A673 (cell line): ENCODE measurements at regions not wholly inside any gene's neighbourhood (a gene's known extent, or its start where the extent isn't known, plus 50 kb on each side); places are given as distances from the start of the nearest gene placed in this dataset.

ENCODE experiments used
- BruUV-seq: library from RNA; stranded (reverse); fragments of 400-500 nt; replicated peaks from 2 replicates; lab custom pipeline; 2021; lab: Mats Ljungman, UMichigan
- CTCF ChIA-PET: fragments of 300-600 bp; sonication (Branson Sonifier 250); formaldehyde crosslinking; loops from one replicate; lab custom pipeline; 2022; ENCODE audit warnings: antibody characterized with exemption; lab: Charles Lee
- POLR2A ChIA-PET: fragments of 300-600 bp; sonication (Branson Sonifier 250); formaldehyde crosslinking; loops from one replicate; lab custom pipeline; 2022; ENCODE audit warnings: antibody characterized with exemption; ENCODE audit not compliant: low non-redundant PET; lab: Charles Lee
- DNase-seq: peaks from one replicate; pipeline ENCODE4 v3.0.0-alpha.2; 2015; ENCODE audit warnings: low spot score
- H3K27ac ChIP-seq: fragments of 200-600 bp; sonication (generic); 2 replicates; pipeline ENCODE4 v1.5.1; 2016; ENCODE audit warnings: mixed run types, low read depth, mild to moderate bottlenecking, mixed read lengths, antibody characterized with exemption, low read length; ENCODE audit not compliant: poor library complexity, severe bottlenecking
- H3K27me3 ChIP-seq: fragments of 200-600 bp; sonication (generic); replicated peaks from 2 replicates; pipeline ENCODE4 v1.6.1; 2017; ENCODE audit warnings: mixed run types, low read depth, mild to moderate bottlenecking, mixed read lengths, antibody characterized with exemption, low read length; ENCODE audit not compliant: insufficient read depth, poor library complexity
- H3K36me3 ChIP-seq: fragments of 200-600 bp; sonication (generic); 2 replicates; pipeline ENCODE4 v1.6.1; 2016; ENCODE audit warnings: mixed run types, mild to moderate bottlenecking, mixed read lengths, antibody characterized with exemption, low read length; ENCODE audit not compliant: insufficient read depth, poor library complexity, severe bottlenecking
- H3K4me1 ChIP-seq: fragments of 200-600 bp; sonication (generic); 2 replicates; pipeline ENCODE4 v1.6.1; 2017; ENCODE audit warnings: mixed run types, mild to moderate bottlenecking, mixed read lengths, antibody characterized with exemption, low read length; ENCODE audit not compliant: insufficient read depth, poor library complexity, severe bottlenecking
- H3K4me3 ChIP-seq: fragments of 200-600 bp; sonication (generic); 2 replicates; pipeline ENCODE4 v1.5.1; 2016; ENCODE audit warnings: low read depth, mixed run types, mild to moderate bottlenecking, mixed read lengths, low read length; ENCODE audit not compliant: poor library complexity, severe bottlenecking
- H3K9me3 ChIP-seq: fragments of 200-600 bp; sonication (generic); 2 replicates; pipeline ENCODE4 v1.6.1; 2016; ENCODE audit warnings: mixed run types, low read depth, mild to moderate bottlenecking, mixed read lengths, antibody characterized with exemption, low read length; ENCODE audit not compliant: poor library complexity, severe bottlenecking
- EZH2 ChIP-seq: fragments of 200-600 bp; sonication (generic); IDR thresholded peaks from 2 replicates; pipeline ENCODE4 v1.6.1; 2017; ENCODE audit warnings: borderline replicate concordance, low read depth, mild to moderate bottlenecking, mixed read lengths, antibody characterized with exemption, low read length; ENCODE audit not compliant: poor library complexity, severe bottlenecking
- intact Hi-C: fragments of 100-400 bp; cut with micrococcal nuclease; formaldehyde crosslinking; loops from one replicate; pipeline ENCODE4 v1.10.0; 2022; ENCODE audit not compliant: unreplicated experiment
- TF ChIP-seq, protein P1 (sequence below): fragments of 300-800, 200-600 bp; sonication (generic); conservative IDR thresholded peaks from 2 replicates; pipeline ENCODE4 v1.5.1; 2017; ENCODE audit warnings: low read depth, mild to moderate bottlenecking, antibody characterized with exemption, low read length, moderate library complexity, mixed read lengths

DNA sequence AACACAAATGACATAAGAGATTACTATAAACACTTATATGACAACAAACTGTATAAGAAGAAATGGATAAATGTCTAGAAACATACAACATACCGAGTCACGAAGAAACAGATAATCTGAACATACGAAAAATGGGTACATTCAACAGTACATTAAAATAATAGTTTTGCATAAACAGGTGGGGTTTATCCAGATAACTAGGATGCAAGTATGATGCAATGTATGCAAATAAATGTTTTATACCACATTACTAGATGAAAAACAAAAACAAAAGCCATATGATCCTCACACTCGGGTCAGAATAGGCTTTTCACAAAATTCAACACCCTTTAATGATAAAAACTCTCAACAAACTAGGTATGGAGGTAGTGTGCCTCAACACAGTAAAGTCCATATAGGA is 1585.7 kb downstream of the BRINP3 start:
- Histone ChIP-seq H3K36me3 (no peaks in the 10 kb centered on the region), H3K27me3 (no peaks in the 10 kb centered on the region), H3K27ac (no peak overlapping the region), H3K9me3 (no peaks in the 10 kb centered on the region), H3K4me3 (no peak overlapping the region), H3K4me1 (no peaks in the 10 kb centered on the region)
- ChIA-PET CTCF (no interaction called here), POLR2A (no interaction called here)
- no peak for TF ChIP-seq EZH2
- TF ChIP-seq, protein P1, sequence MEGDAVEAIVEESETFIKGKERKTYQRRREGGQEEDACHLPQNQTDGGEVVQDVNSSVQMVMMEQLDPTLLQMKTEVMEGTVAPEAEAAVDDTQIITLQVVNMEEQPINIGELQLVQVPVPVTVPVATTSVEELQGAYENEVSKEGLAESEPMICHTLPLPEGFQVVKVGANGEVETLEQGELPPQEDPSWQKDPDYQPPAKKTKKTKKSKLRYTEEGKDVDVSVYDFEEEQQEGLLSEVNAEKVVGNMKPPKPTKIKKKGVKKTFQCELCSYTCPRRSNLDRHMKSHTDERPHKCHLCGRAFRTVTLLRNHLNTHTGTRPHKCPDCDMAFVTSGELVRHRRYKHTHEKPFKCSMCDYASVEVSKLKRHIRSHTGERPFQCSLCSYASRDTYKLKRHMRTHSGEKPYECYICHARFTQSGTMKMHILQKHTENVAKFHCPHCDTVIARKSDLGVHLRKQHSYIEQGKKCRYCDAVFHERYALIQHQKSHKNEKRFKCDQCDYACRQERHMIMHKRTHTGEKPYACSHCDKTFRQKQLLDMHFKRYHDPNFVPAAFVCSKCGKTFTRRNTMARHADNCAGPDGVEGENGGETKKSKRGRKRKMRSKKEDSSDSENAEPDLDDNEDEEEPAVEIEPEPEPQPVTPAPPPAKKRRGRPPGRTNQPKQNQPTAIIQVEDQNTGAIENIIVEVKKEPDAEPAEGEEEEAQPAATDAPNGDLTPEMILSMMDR = no peak
- DNase-seq = no peak
- intact Hi-C loops = no loop called here
- no TSS peak for BruUV-seq

DNA sequence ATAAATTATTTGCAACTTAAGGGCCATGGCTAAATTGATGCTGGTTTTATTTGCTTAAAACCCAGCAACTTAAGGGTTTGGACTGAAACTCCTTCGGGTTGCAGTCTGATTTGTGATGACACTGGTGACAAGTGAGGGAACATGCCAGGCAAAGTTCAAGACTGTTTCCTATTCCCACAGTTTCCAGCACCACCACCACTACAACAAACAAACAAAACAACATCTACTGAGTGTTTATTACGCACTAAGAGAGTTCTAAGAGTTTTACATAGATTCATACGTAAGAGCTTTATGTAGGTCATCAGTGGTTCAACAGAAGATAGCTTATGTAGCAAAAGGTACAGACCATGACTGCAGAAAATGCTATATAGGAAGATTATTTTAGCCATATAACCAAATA is 1582.1 kb downstream of the BRINP3 start:
- ChIA-PET POLR2A (no interaction called here), CTCF (no interaction called here)
- no peaks in the 10 kb centered on the region for H3K27me3 ChIP-seq
- no peak overlapping the region for H3K27ac ChIP-seq
- no peak for TF ChIP-seq EZH2
- TF ChIP-seq, protein P1 = no peak
- BruUV-seq = no TSS peak
- H3K4me1 ChIP-seq = no peaks in the 10 kb centered on the region
- H3K4me3 ChIP-seq = no peak overlapping the region
- intact Hi-C loops = no loop called here
- no peaks in the 10 kb centered on the region for H3K36me3 ChIP-seq
- no peaks in the 10 kb centered on the region for H3K9me3 ChIP-seq
- no peak for DNase-seq

DNA sequence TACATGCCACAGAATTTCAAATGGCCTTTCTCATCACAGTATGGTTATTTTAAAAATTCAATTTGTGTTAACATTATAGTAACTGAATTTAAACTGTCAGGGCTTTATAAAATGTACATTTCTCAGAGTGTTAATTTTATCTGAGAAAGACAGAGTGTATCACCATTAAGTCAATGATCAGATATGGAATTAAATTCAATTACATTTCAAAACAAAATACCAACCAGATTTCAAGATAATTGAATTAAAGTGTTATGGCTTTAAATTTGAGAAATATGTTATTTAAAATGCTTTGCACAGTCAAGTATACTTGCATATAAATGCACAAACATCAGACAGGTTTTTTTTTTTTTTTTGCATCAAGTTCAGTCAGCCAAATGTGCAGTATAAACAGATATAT is 1574.4 kb downstream of the BRINP3 start:
- CTCF ChIA-PET = no interaction called here
- BruUV-seq = no TSS peak

More for the DNA sequence above, 1574.4 kb downstream of the BRINP3 start:
- no peak for DNase-seq
- no peaks in the 10 kb centered on the region for H3K36me3 ChIP-seq
- POLR2A ChIA-PET = no interaction called here
- TF ChIP-seq, protein P1 = no peak
- TF ChIP-seq EZH2 = no peak
- H3K27me3 ChIP-seq = no peaks in the 10 kb centered on the region
- no peak overlapping the region for H3K4me3 ChIP-seq
- intact Hi-C loops = no loop called here
- no peak overlapping the region for H3K27ac ChIP-seq
- no peaks in the 10 kb centered on the region for H3K9me3 ChIP-seq
- no peaks in the 10 kb centered on the region for H3K4me1 ChIP-seq
